ENCODE measurements at regions not wholly inside any gene's neighbourhood (a gene's known extent, or its start where the extent isn't known, plus 50 kb on each side); places are given as distances from the start of the nearest gene placed in this dataset.

GRCh38 chr5:60261732-60262131, 368.2 kb upstream of the PDE4D start:
- TF ChIP-seq EZH2 (IDR thresholded peaks at IDR 0.05; ENCODE audit: insufficient read depth, poor library complexity, severe bottlenecking), result no peak
- TF ChIP-seq EZH2phosphoT487 (IDR thresholded peaks at IDR 0.05; ENCODE audit: insufficient read depth, low read depth), result no peak

All from GM23248 (cell line).